GM23338 (cell line): ENCODE measurements at regions not wholly inside any gene's neighbourhood (a gene's known extent, or its start where the extent isn't known, plus 50 kb on each side); places are given as distances from the start of the nearest gene placed in this dataset.

Source experiments
- ATAC-seq: fragments of 200-7000 bp; cut with Tn5 transposase; 3 replicates; pipeline ENCODE4 v1.9.1; 2020
- DNase-seq: peaks from one replicate; pipeline ENCODE4 v3.0.0-alpha.2; 2015; ENCODE audit warnings: low spot score
- H2AFZ ChIP-seq: fragments of 200-600 bp; sonication (generic); 2 replicates; pipeline ENCODE4 v1.8.0; 2016; ENCODE audit warnings: antibody characterized with exemption, mild to moderate bottlenecking, moderate library complexity
- H3F3A ChIP-seq: fragments of 200-600 bp; sonication (generic); replicated peaks from 2 replicates; pipeline ENCODE4 v1.8.0; 2017; ENCODE audit warnings: antibody characterized with exemption, mixed run types, low read depth
- H3K27ac ChIP-seq: fragments of 200-600 bp; sonication (generic); 2 replicates; pipeline ENCODE4 v1.6.1; 2016; ENCODE audit warnings: low read depth
- H3K27me3 ChIP-seq: fragments of 200-600 bp; sonication (generic); 2 replicates; pipeline ENCODE4 v1.8.0; 2016; ENCODE audit warnings: mild to moderate bottlenecking, mixed run types, moderate library complexity; ENCODE audit not compliant: insufficient read depth
- H3K36me3 ChIP-seq: fragments of 200-600 bp; sonication (generic); 2 replicates; pipeline ENCODE4 v1.8.0; 2016; ENCODE audit warnings: mild to moderate bottlenecking; ENCODE audit not compliant: insufficient read depth
- H3K4me1 ChIP-seq: fragments of 200-600 bp; sonication (generic); 2 replicates; pipeline ENCODE4 v1.8.0; 2016; ENCODE audit warnings: mild to moderate bottlenecking, moderate library complexity; ENCODE audit not compliant: insufficient read depth
- H3K4me2 ChIP-seq: fragments of 200-600 bp; sonication (generic); 2 replicates; pipeline ENCODE4 v1.7.1; 2017; ENCODE audit warnings: mixed run types
- H3K4me3 ChIP-seq: fragments of 200-600 bp; sonication (generic); 2 replicates; pipeline ENCODE4 v1.6.1; 2016; ENCODE audit warnings: mixed run types
- H3K79me2 ChIP-seq: fragments of 200-600 bp; sonication (generic); replicated peaks from 2 replicates; pipeline ENCODE4 v1.8.0; 2017; ENCODE audit warnings: mild to moderate bottlenecking; ENCODE audit not compliant: insufficient read depth
- H3K9me2 ChIP-seq: fragments of 200-600 bp; sonication (generic); 2 replicates; pipeline ENCODE4 v1.8.0; 2017; ENCODE audit not compliant: insufficient read depth
- H4K20me1 ChIP-seq: fragments of 200-600 bp; sonication (generic); replicated peaks from 2 replicates; pipeline ENCODE4 v1.8.0; 2017; ENCODE audit warnings: mild to moderate bottlenecking; ENCODE audit not compliant: insufficient read depth
- H3K27ac Mint-ChIP-seq: 2 replicates; pipeline ENCODE4 v1.8.0; 2020; ENCODE audit warnings: inconsistent platforms, mild to moderate bottlenecking, moderate library complexity, mixed read lengths
- H3K27me3 Mint-ChIP-seq: 3 replicates; pipeline ENCODE4 v1.8.0; 2022; ENCODE audit warnings: low read depth, mild to moderate bottlenecking, moderate library complexity, mixed read lengths, inconsistent platforms; ENCODE audit not compliant: insufficient read depth, poor library complexity
- H3K36me3 Mint-ChIP-seq: 3 replicates; pipeline ENCODE4 v1.8.0; 2021; ENCODE audit warnings: low read depth, mild to moderate bottlenecking, inconsistent platforms, moderate library complexity, mixed read lengths
- H3K4me1 Mint-ChIP-seq: 3 replicates; pipeline ENCODE4 v1.8.0; 2020; ENCODE audit warnings: mild to moderate bottlenecking, inconsistent platforms, mixed read lengths
- H3K4me3 Mint-ChIP-seq: 3 replicates; pipeline ENCODE4 v1.8.0; 2021; ENCODE audit warnings: moderate library complexity, mild to moderate bottlenecking, inconsistent platforms, mixed read lengths
- H3K9me3 Mint-ChIP-seq: 3 replicates; pipeline ENCODE4 v1.8.0; 2020; ENCODE audit warnings: moderate library complexity, mild to moderate bottlenecking, inconsistent platforms, mixed read lengths
- CREB1 ChIP-seq: fragments of 250-450 bp; sonication (Bioruptor Pico); IDR thresholded peaks from 2 replicates; pipeline ENCODE4 v1.5.0; 2020; ENCODE audit warnings: low read depth, mild to moderate bottlenecking, moderate library complexity
- CTCF ChIP-seq, 2 experiments: fragments of 200-600 bp in 1 of 2; sonication (generic) in 1 of 2; conservative IDR thresholded peaks; 2 replicates each; pipeline versions ENCODE4 v1.5.1 to v1.6.1; 2016 to 2017; ENCODE audit warnings: antibody characterized with exemption in 2 of 2, low read depth in 2 of 2, mild to moderate bottlenecking in 2 of 2, moderate library complexity in 1 of 2
- EZH2 ChIP-seq: fragments of 200-600 bp; sonication (generic); IDR thresholded peaks from one replicate; pipeline ENCODE4 v1.8.0; 2017; ENCODE audit warnings: antibody characterized with exemption, mild to moderate bottlenecking, low read depth; ENCODE audit not compliant: unreplicated experiment
- EZH2phosphoT487 ChIP-seq: fragments of 200-600 bp; sonication (generic); IDR thresholded peaks from one replicate; pipeline ENCODE4 v1.8.1; 2018; ENCODE audit warnings: antibody characterized with exemption; ENCODE audit not compliant: unreplicated experiment
- JUNB ChIP-seq: IDR thresholded peaks from one replicate; pipeline ENCODE4 v1.6.1; 2016; ENCODE audit warnings: antibody characterized with exemption; ENCODE audit not compliant: unreplicated experiment
- NANOG ChIP-seq: IDR thresholded peaks from 2 replicates; pipeline ENCODE4 v1.6.1; 2016; ENCODE audit warnings: antibody characterized with exemption, borderline replicate concordance
- POLR2AphosphoS5 ChIP-seq: IDR thresholded peaks from 2 replicates; pipeline ENCODE4 v1.6.1; 2016; ENCODE audit warnings: antibody characterized with exemption, low read depth
- STAT1 ChIP-seq: IDR thresholded peaks from one replicate; pipeline ENCODE4 v1.6.1; 2016; ENCODE audit warnings: antibody characterized with exemption; ENCODE audit not compliant: unreplicated experiment
- ZNF114 ChIP-seq: fragments of 250-450 bp; sonication (Bioruptor Pico); IDR thresholded peaks from 2 replicates; pipeline ENCODE4 v1.5.0; 2020; ENCODE audit warnings: mild to moderate bottlenecking, moderate library complexity
- ZNF331 ChIP-seq: fragments of 250-450 bp; sonication (Bioruptor Pico); IDR thresholded peaks from 2 replicates; pipeline ENCODE4 v1.5.0; 2020; ENCODE audit warnings: low read depth, mild to moderate bottlenecking, moderate library complexity
- TF ChIP-seq, protein P1 (sequence below): IDR thresholded peaks from 2 replicates; pipeline ENCODE4 v1.6.1; 2016; ENCODE audit warnings: antibody characterized with exemption
- TF ChIP-seq, protein P2 (sequence below): IDR thresholded peaks from one replicate; pipeline ENCODE4 v1.6.1; 2018; ENCODE audit warnings: antibody characterized with exemption; ENCODE audit not compliant: unreplicated experiment

DNA sequence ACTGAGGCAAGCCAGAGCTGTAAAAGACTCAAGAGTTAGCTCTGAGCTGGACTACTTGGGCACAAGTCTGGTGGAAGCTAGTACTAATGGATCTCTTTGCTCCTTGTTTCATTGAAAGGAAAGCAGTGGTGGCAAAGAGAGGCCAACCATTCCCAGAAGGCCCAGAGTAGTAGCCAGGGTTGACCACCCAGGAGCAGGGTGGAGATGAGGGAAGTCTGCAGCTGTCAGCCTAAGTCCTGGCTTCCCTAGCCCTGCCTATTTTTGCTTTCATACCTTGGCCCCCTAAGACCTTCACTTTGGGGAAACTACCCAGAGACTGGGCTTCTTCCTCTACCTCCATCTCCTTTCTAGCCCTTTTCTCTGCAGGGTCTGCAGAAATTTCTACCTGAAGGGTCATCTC lies 155.0 kb upstream of the NCAM1 start (continued):
- TF ChIP-seq, protein P1, sequence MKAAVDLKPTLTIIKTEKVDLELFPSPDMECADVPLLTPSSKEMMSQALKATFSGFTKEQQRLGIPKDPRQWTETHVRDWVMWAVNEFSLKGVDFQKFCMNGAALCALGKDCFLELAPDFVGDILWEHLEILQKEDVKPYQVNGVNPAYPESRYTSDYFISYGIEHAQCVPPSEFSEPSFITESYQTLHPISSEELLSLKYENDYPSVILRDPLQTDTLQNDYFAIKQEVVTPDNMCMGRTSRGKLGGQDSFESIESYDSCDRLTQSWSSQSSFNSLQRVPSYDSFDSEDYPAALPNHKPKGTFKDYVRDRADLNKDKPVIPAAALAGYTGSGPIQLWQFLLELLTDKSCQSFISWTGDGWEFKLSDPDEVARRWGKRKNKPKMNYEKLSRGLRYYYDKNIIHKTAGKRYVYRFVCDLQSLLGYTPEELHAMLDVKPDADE, result no peak
- TF ChIP-seq EZH2 (no peak), NANOG (no peak), EZH2phosphoT487 (no peak), CREB1 (CRISPR knock-in tag) (no peak), POLR2AphosphoS5 (no peak), JUNB (no peak), CTCF (conservative IDR thresholded peaks at IDR 0.05; ENCODE audit: low read depth in 2 of 2) (no peak), STAT1 (no peak)
- TF ChIP-seq, protein P2, sequence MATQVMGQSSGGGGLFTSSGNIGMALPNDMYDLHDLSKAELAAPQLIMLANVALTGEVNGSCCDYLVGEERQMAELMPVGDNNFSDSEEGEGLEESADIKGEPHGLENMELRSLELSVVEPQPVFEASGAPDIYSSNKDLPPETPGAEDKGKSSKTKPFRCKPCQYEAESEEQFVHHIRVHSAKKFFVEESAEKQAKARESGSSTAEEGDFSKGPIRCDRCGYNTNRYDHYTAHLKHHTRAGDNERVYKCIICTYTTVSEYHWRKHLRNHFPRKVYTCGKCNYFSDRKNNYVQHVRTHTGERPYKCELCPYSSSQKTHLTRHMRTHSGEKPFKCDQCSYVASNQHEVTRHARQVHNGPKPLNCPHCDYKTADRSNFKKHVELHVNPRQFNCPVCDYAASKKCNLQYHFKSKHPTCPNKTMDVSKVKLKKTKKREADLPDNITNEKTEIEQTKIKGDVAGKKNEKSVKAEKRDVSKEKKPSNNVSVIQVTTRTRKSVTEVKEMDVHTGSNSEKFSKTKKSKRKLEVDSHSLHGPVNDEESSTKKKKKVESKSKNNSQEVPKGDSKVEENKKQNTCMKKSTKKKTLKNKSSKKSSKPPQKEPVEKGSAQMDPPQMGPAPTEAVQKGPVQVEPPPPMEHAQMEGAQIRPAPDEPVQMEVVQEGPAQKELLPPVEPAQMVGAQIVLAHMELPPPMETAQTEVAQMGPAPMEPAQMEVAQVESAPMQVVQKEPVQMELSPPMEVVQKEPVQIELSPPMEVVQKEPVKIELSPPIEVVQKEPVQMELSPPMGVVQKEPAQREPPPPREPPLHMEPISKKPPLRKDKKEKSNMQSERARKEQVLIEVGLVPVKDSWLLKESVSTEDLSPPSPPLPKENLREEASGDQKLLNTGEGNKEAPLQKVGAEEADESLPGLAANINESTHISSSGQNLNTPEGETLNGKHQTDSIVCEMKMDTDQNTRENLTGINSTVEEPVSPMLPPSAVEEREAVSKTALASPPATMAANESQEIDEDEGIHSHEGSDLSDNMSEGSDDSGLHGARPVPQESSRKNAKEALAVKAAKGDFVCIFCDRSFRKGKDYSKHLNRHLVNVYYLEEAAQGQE, result no peak

- no peak overlapping the region for H3K27ac ChIP-seq
- Mint-ChIP-seq H3K9me3 (no peaks in the 10 kb centered on the region; the same call in 2 of the 3 replicates), H3K4me1 (peaks cover 21% of the 10 kb centered on the region), H3K4me3 (no peak overlapping the region), H3K27me3 (peaks cover 2% of the 10 kb centered on the region), H3K36me3 (no peaks in the 10 kb centered on the region), H3K27ac (no peak overlapping the region)
- H2AFZ ChIP-seq, result peak overlapping the region; percentile 85
- H3K9me2 ChIP-seq, result no peaks in the 10 kb centered on the region
- DNase-seq (no peak), ATAC-seq (peak; percentile 28; the same call in 1 of the 3 replicates)
- H3K79me2 ChIP-seq, result no peaks in the 10 kb centered on the region
- no peaks in the 10 kb centered on the region for H3K27me3 ChIP-seq
- H3K36me3 ChIP-seq, result no peaks in the 10 kb centered on the region
- peak overlapping the region; percentile 53; the same call in 1 of the 2 replicates for H3K4me2 ChIP-seq
- H3K4me1 ChIP-seq, result peaks cover 13% of the 10 kb centered on the region
- H4K20me1 ChIP-seq, result no peaks in the 10 kb centered on the region
- H3F3A ChIP-seq, result no peaks in the 10 kb centered on the region
- no peak overlapping the region for H3K4me3 ChIP-seq
- TF ChIP-seq JUNB (no peak), POLR2AphosphoS5 (no peak), NANOG (no peak), CREB1 (CRISPR knock-in tag) (no peak), ZNF331 (CRISPR knock-in tag) (no peak), CTCF (conservative IDR thresholded peaks at IDR 0.05; ENCODE audit: low read depth in 2 of 2) (no peak), STAT1 (no peak), ZNF114 (no peak)
- TF ChIP-seq, protein P1, result no peak
- TF ChIP-seq, protein P2, result no peak
Observed at GRCh38 chr11:112806876-112807275, 154.3 kb upstream of the NCAM1 start.
